Coronary artery (tissue), 2 donors: ENCODE measurements at regions not wholly inside any gene's neighbourhood (a gene's known extent, or its start where the extent isn't known, plus 50 kb on each side); places are given as distances from the start of the nearest gene placed in this dataset.
"Not testable (repeated sequence)": the region's sequence is repeated elsewhere in the genome, so short reads cannot be mapped to it uniquely, and the experiment has no call there.

ENCODE experiments used
- DNase-seq: peaks from one replicate; pipeline ENCODE4 v3.0.0-alpha.2; 2017; ENCODE audit warnings: low spot score
- H3K27ac ChIP-seq, 2 donors: fragments of 200-600 bp; sonication (generic); one replicate each; pipeline ENCODE4 v1.5.1; 2016 to 2019
- H3K4me3 ChIP-seq: fragments of 200-600 bp; sonication (generic); 2 replicates; pipeline ENCODE4 v1.5.1; 2016; ENCODE audit warnings: mild to moderate bottlenecking, moderate library complexity
- CTCF ChIP-seq: fragments of 200-600 bp; sonication (generic); IDR thresholded peaks from one replicate; pipeline ENCODE4 v1.5.1; 2019; ENCODE audit warnings: antibody characterized with exemption

- DNase-seq, result no peak
- Histone ChIP-seq H3K4me3 (no peak overlapping the region), H3K27ac (no peak overlapping the region)
- no peak for TF ChIP-seq CTCF
Measured at GRCh38 chrX:26581091-26581490, 365.1 kb downstream of the MAGEB5 start.

- TF ChIP-seq CTCF, result no peak
- no peak for DNase-seq
- Histone ChIP-seq H3K4me3 (no peak overlapping the region), H3K27ac (no peak overlapping the region)
Measured at GRCh38 chrX:26580021-26580420, 364.1 kb downstream of the MAGEB5 start.

- Histone ChIP-seq H3K4me3 (no peak overlapping the region), H3K27ac (no peak overlapping the region)
- TF ChIP-seq CTCF, result no peak
- no peak for DNase-seq
Measured at GRCh38 chrX:26574234-26574633, 358.3 kb downstream of the MAGEB5 start.

GRCh38 chrX:26562156-26562555, 346.2 kb downstream of the MAGEB5 start:
- TF ChIP-seq CTCF, result no peak
- no peak for DNase-seq
- Histone ChIP-seq H3K27ac (no peak overlapping the region), H3K4me3 (no peak overlapping the region)

- H3K4me3 ChIP-seq, result no peak overlapping the region
- no peak for DNase-seq
- H3K27ac ChIP-seq, result no peak overlapping the region
- no peak for TF ChIP-seq CTCF
Measured at GRCh38 chrX:26559855-26560254, 343.9 kb downstream of the MAGEB5 start.

GRCh38 chrX:26558719-26559386, 342.9 kb downstream of the MAGEB5 start:
- Histone ChIP-seq H3K27ac (no peak overlapping the region), H3K4me3 (no peak overlapping the region)
- DNase-seq, result no peak
- TF ChIP-seq CTCF, result no peak

GRCh38 chrX:26557691-26558321, 341.8 kb downstream of the MAGEB5 start:
- no peak for TF ChIP-seq CTCF
- Histone ChIP-seq H3K4me3 (no peak overlapping the region), H3K27ac (no peak overlapping the region)
- DNase-seq, result no peak

- not testable (repeated sequence) for DNase-seq, H3K4me3 ChIP-seq, H3K27ac ChIP-seq
Measured at GRCh38 chrX:26525768-26526167, 309.8 kb downstream of the MAGEB5 start.
